BJ (cell line): ENCODE measurements at regions not wholly inside any gene's neighbourhood (a gene's known extent, or its start where the extent isn't known, plus 50 kb on each side); places are given as distances from the start of the nearest gene placed in this dataset.

Experiments
- CTCF ChIA-PET: fragments of 350-600 bp; formaldehyde crosslinking; extraction: SDS; loops from one replicate; lab custom pipeline; 2021; ENCODE audit warnings: antibody characterized with exemption, inconsistent platforms; lab: Yijun Ruan, JAX
- POLR2A ChIA-PET: fragments of 300-600 bp; sonication (Branson Sonifier 250); formaldehyde crosslinking; extraction: SDS; loops from one replicate; lab custom pipeline; 2021; ENCODE audit warnings: antibody characterized with exemption; lab: Charles Lee
- DNase-seq: peaks from one replicate; pipeline ENCODE4 v3.0.0-alpha.2; 2011; ENCODE audit warnings: low read depth
- H3K27me3 ChIP-seq: 2 replicates; pipeline ENCODE4 v1.6.0; 2011; ENCODE audit warnings: low read length; ENCODE audit not compliant: control insufficient read depth, insufficient read depth
- H3K36me3 ChIP-seq: 2 replicates; pipeline ENCODE4 v1.5.1; 2011; ENCODE audit warnings: low read length; ENCODE audit not compliant: control insufficient read depth, insufficient read depth
- H3K4me3 ChIP-seq: 2 replicates; pipeline ENCODE4 v1.5.1; 2011; ENCODE audit warnings: low read depth, mild to moderate bottlenecking, control low read depth, low read length
- CTCF ChIP-seq: IDR thresholded peaks from 2 replicates; pipeline ENCODE4 v1.5.1; 2011; ENCODE audit warnings: low read depth, mild to moderate bottlenecking, control low read depth, inconsistent platforms, low read length, moderate library complexity; ENCODE audit not compliant: insufficient read depth

- ChIA-PET CTCF (no interaction called here), POLR2A (no interaction called here)
- Histone ChIP-seq H3K27me3 (no peaks in the 10 kb centered on the region), H3K4me3 (no peak overlapping the region), H3K36me3 (no peaks in the 10 kb centered on the region)
- DNase-seq: no peak
- TF ChIP-seq CTCF: no peak
Observed at GRCh38 chr6:101266063-101266462, 127.4 kb upstream of the GRIK2 start.

- DNase-seq: no peak
- ChIA-PET CTCF (interaction anchor here (1.1 kb wide), 1 partner anchor 14 kb away, joined by 4 read pairs; no protein-coding TSS in a partner anchor), POLR2A (no interaction called here)
- no peaks in the 10 kb centered on the region for H3K27me3 ChIP-seq
- H3K4me3 ChIP-seq: no peak overlapping the region
- TF ChIP-seq CTCF: no peak
- H3K36me3 ChIP-seq: no peaks in the 10 kb centered on the region
Observed at GRCh38 chr6:101268541-101268940, 125.0 kb upstream of the GRIK2 start.

GRCh38 chr6:101275251-101275650 lies 118.3 kb upstream of the GRIK2 start:
- CTCF ChIA-PET: no interaction called here
- Histone ChIP-seq H3K4me3 (no peak overlapping the region), H3K36me3 (no peaks in the 10 kb centered on the region), H3K27me3 (no peaks in the 10 kb centered on the region)
- no peak for DNase-seq
- POLR2A ChIA-PET: interaction anchor here (0.7 kb wide), 1 partner anchor 1525 kb away, joined by 3 read pairs; no protein-coding TSS in a partner anchor
- no peak for TF ChIP-seq CTCF

- no peak for TF ChIP-seq CTCF
- no peaks in the 10 kb centered on the region for H3K36me3 ChIP-seq
- no peak overlapping the region for H3K4me3 ChIP-seq
- no peak for DNase-seq
- ChIA-PET CTCF (interaction anchor here (2.3 kb wide), 1 partner anchor 13 kb away, joined by 6 read pairs; no protein-coding TSS in a partner anchor), POLR2A (interaction anchor here (0.7 kb wide), 1 partner anchor 1524 kb away, joined by 3 read pairs; no protein-coding TSS in a partner anchor)
- no peaks in the 10 kb centered on the region for H3K27me3 ChIP-seq
Observed at GRCh38 chr6:101276066-101276465, 117.4 kb upstream of the GRIK2 start.

GRCh38 chr6:101279410-101279809 lies 114.1 kb upstream of the GRIK2 start:
- Histone ChIP-seq H3K4me3 (no peak overlapping the region), H3K36me3 (no peaks in the 10 kb centered on the region), H3K27me3 (no peaks in the 10 kb centered on the region)
- ChIA-PET CTCF (no interaction called here), POLR2A (no interaction called here)
- DNase-seq: no peak
- TF ChIP-seq CTCF: no peak
